Upper lobe of left lung (tissue), 4 donors: ENCODE measurements at regions not wholly inside any gene's neighbourhood (a gene's known extent, or its start where the extent isn't known, plus 50 kb on each side); places are given as distances from the start of the nearest gene placed in this dataset.
"Not testable (repeated sequence)": the region's sequence is repeated elsewhere in the genome, so short reads cannot be mapped to it uniquely, and the experiment has no call there.

Experiments
- CTCF ChIP-seq, 6 experiments: fragments of 450-650 bp in 4 of 6; fragments of 200-600 bp in 2 of 6; sonication (generic) in 2 of 6; IDR thresholded peaks; one replicate each; pipeline ENCODE4 v1.5.1; 2016 to 2019; ENCODE audit warnings: antibody characterized with exemption in 6 of 6
- POLR2A ChIP-seq, 4 donors: fragments of 450-650 bp; IDR thresholded peaks; one replicate each; pipeline ENCODE4 v1.5.1; 2016 to 2017; ENCODE audit warnings: antibody characterized with exemption in 4 of 4, mild to moderate bottlenecking in 2 of 4

GRCh38 chrX:102858826-102859549 lies 78.1 kb upstream of the RAB40AL start:
- not testable (repeated sequence) for TF ChIP-seq CTCF, POLR2A (IDR thresholded peaks at IDR 0.05)
